Colon (tissue), 2 donors: ENCODE measurements at regions not wholly inside any gene's neighbourhood (a gene's known extent, or its start where the extent isn't known, plus 50 kb on each side); places are given as distances from the start of the nearest gene placed in this dataset.
"Not testable (repeated sequence)": the region's sequence is repeated elsewhere in the genome, so short reads cannot be mapped to it uniquely, and the experiment has no call there.

Experiments
- FAIRE-seq: peaks from 2 replicates; lab custom pipeline; 2012; peaks lifted over from hg19 to GRCh38; lab: Jason Lieb, UNC
- donor health status: control.
- donor health status: control.

DNA sequence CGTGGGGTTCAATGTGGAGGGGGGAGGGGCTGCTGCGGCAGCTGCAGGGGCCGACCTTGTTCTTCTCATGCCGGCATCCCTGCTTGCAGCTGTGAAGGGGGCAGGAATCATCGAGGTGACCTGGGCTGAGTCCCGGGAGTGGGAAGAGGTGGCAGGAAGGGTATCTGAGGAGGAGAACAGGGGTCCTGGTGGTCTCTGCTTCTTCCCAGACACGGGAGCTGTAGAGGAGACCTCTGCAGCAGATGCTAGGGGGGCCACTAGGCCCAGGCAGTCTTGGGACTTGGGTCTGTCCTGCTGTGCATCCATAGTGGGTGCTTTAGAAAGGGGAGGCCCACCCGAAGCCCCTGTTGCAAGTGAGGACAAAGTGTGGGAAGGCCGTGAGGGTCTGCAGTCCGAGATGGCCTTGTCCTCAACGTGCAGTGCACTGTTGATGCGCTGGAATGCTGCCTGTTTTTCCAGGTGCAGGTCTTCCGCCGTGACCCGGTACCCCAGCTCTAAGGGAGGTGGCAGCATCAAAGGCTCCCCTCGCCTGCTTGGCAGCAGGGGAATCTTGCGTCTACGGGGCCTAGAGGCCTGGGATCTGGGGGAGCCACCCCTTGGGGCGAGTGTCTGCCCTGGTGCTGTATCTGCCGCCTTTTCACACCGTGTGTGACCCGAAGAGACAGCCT lies 1370.0 kb downstream of the CDH12 start:
- FAIRE-seq, result not testable (repeated sequence)

- FAIRE-seq, result not testable (repeated sequence)
Measured at GRCh38 chr5:21482522-21482921, 1370.6 kb downstream of the CDH12 start.

DNA sequence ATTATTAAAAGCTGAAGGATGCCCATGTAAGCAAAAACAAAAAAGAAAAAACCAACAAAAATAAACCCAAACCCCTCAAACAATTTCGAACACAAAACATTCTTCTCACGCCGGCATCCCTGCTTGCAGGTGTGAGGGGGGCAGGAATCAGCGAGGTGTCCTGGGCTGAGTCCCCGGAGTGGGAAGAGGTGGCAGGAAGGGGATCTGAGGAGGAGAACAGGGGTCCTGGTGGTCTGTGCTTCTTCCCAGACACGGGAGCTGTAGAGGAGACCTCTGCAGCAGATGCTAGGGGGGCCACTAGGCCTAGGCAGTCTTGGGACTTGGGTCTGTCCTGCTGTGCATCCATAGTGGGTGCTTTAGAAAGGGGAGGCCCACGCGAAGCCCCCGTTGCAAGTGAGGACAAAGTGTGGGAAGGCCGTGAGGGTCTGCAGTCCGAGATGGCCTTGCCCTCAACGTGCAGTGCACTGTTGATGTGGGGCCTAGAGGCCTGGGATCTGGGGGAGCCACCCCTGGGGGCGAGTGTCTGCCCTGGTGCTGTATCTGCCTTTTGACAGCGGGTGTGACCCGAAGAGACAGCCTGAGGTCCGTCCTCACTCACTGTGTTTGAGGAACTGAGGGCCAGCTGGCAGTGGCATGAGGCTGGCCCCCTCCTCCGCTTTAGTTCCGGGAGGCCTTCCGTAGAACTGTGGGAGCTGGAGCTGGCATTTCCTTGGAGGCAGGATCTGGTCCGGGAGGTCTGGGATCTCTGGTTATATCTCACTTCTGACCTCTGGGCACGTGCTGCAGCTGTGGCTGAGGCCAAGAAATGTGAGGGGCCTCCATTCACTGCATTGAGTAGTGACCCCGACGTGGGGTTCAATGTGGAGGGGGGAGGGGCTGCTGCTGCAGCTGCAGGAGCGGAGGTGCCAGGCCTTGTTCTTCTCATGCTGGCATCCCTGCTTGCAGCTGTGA lies 1371.5 kb downstream of the CDH12 start:
- not testable (repeated sequence) for FAIRE-seq

DNA sequence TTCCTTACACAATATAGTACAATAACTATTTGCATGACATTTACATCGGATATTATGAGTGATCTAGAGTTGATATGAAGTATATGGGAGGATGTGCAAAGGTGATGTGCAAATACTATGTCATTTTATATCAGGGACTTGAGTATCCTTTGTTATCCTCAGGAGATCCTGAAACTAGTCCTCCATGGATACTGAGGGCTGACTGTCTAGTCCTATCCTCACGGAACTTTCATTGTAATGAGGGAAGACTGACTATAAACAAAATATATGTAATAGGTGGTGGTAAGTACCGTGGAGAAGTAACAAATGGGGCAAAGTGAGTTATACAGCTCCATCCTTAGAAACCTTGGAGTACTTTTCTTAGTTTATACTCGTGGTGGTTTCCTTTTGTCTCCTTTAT lies 1373.1 kb downstream of the CDH12 start:
- not testable (repeated sequence) for FAIRE-seq

DNA sequence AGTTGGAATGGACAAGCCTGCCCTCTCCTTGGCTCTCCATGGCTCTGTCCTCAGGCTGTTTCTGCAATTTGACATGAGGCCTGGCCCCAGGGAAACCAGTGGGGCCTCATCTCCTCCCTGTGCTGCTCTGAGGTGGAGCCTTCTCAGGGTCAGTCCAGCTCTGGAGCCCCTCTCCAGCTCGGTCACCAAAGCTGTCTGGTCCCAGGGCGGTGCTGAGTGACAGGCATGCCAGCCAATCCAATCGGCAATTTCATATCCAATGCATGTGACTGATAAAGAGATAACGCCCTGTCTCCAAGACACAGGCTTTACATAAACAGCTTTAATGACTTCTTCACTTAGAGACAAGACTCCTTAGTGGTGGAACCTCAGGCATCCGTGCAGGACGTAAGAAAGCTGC lies 1379.2 kb downstream of the CDH12 start:
- not testable (repeated sequence) for FAIRE-seq

DNA sequence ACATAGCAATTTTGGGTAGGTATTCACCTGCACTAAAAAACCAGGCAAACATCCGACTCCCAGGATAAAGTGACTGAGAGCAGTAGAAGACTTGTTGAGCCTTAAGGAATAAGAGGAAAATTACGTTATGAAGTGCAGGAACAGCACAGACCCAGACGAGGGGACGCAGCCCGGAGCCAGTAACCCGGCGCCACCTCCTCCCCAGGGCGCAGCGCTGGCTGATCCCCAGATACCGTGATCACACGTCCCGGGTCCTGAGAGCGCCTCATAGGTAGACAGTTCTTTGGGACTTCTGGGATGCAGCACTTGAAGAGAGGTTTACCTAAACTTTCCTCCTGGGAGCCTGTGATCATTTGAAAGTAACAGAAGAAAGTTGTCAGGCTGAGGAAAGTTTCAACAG lies 1379.7 kb downstream of the CDH12 start:
- not testable (repeated sequence) for FAIRE-seq

GRCh38 chr5:21471691-21472090 lies 1381.5 kb downstream of the CDH12 start:
- FAIRE-seq, result not testable (repeated sequence)

GRCh38 chr5:21469523-21470101 lies 1383.5 kb downstream of the CDH12 start:
- FAIRE-seq, result not testable (repeated sequence)

GRCh38 chr5:21467544-21467943 lies 1385.6 kb downstream of the CDH12 start:
- not testable (repeated sequence) for FAIRE-seq

- FAIRE-seq, result not testable (repeated sequence)
Measured at GRCh38 chr5:21459744-21460073, 1393.4 kb downstream of the CDH12 start.

GRCh38 chr5:21452449-21452848 lies 1400.7 kb downstream of the CDH12 start:
- no peak for FAIRE-seq

GRCh38 chr5:21432646-21433045 lies 1420.5 kb downstream of the CDH12 start:
- FAIRE-seq, result no peak

GRCh38 chr5:21424907-21425306 lies 1428.2 kb downstream of the CDH12 start:
- no peak for FAIRE-seq

- FAIRE-seq, result no peak
Measured at GRCh38 chr5:21419383-21419782, 1431.4 kb upstream of the CDH18 start.

- not testable (repeated sequence) for FAIRE-seq
Measured at GRCh38 chr5:21402089-21402488, 1414.1 kb upstream of the CDH18 start.

GRCh38 chr5:21398511-21398910 lies 1410.5 kb upstream of the CDH18 start:
- no peak for FAIRE-seq

DNA sequence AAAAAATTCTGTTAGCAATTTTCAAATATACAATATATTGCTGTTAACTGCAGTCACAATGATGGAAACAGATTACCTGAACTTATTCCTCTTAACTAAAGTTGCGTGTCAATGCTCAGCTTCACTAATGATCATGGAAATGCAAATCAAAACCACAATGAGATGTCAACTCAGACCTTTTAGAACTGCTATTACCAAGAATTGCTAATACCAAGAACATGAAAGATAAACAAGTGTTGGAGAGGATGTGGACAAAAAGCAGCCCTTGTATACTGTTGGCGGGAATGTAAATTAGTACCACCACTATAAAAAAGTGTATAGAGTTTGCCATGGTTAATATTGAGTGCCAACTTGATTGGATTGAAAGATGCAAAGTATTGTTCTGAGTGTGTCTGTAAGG lies 1409.7 kb upstream of the CDH18 start:
- no peak for FAIRE-seq

GRCh38 chr5:21391506-21391905 lies 1403.5 kb upstream of the CDH18 start:
- FAIRE-seq, result no peak

GRCh38 chr5:21360754-21361153 lies 1372.8 kb upstream of the CDH18 start:
- FAIRE-seq, result not testable (repeated sequence)

- FAIRE-seq, result not testable (repeated sequence)
Measured at GRCh38 chr5:21341948-21342261, 1353.9 kb upstream of the CDH18 start.

DNA sequence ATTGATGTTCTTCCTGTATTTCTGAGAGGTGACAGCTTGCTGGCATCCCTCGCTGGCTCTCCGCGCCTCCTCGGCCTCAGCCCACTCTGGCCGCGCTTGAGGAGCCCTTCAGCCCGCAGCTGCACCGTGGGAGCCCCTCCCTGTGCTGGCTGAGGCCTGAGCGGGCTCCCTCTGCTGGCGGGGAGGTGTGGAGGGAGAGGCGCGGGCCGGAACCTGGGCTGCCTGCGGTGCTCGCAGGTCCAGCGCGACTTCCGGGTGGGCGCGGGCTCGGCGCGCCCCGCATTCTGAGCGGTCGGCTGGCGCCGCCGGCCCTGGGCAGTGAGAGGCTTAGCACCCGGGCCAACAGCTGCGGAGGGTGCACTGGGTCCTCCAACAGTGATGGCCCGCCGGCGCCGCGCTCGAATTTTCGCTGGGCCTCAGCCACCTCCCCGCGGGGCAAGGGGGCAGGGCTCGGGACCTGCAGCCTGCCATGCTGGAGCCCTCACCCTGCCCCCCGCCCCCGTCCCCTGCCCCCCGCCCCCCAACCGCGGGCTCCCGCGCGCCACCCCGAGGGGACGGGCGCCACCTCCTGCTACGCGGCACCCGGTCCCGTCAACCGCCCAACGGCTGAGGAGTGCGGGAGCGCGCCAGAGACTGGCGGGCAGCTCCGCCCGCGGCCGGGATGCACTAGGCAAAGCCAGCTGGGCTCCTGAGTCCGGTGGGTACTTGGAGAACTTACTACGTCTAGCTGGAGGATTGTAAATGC lies 1353.4 kb upstream of the CDH18 start:
- FAIRE-seq, result not testable (repeated sequence)

GRCh38 chr5:21340233-21340632 lies 1352.2 kb upstream of the CDH18 start:
- FAIRE-seq, result not testable (repeated sequence)
